ENCODE measurements at regions not wholly inside any gene's neighbourhood (a gene's known extent, or its start where the extent isn't known, plus 50 kb on each side); places are given as distances from the start of the nearest gene placed in this dataset.

- Histone ChIP-seq H3K4me1 (ENCODE audit: control insufficient read depth, insufficient read depth, low read length) (no peaks in the 10 kb centered on the region), H3K9ac (ENCODE audit: control insufficient read depth, insufficient read depth, low read length) (no peak overlapping the region), H3K79me2 (ENCODE audit: control insufficient read depth, insufficient read depth, low read length) (no peaks in the 10 kb centered on the region), H3K4me3 (no peak overlapping the region), H3K36me3 (ENCODE audit: control insufficient read depth in 2 of 2, insufficient read depth in 2 of 2, low read length in 1 of 2) (no peaks in the 10 kb centered on the region), H2AFZ (ENCODE audit: control insufficient read depth, low read depth, low read length) (no peak overlapping the region), H3K4me2 (ENCODE audit: control insufficient read depth, insufficient read depth) (no peak overlapping the region), H4K20me1 (ENCODE audit: control insufficient read depth, insufficient read depth) (no peaks in the 10 kb centered on the region), H3K27me3 (replicated peaks in 1 of 2; ENCODE audit: control insufficient read depth in 2 of 2, insufficient read depth in 2 of 2, low read length in 1 of 2) (no peaks in the 10 kb centered on the region), H3K9me3 (replicated peaks; ENCODE audit: control insufficient read depth, insufficient read depth, low read length) (no peaks in the 10 kb centered on the region), H3K27ac (ENCODE audit: control insufficient read depth, insufficient read depth) (no peak overlapping the region)
- POLR2A ChIA-PET, result interaction anchor here (1.1 kb wide), 1 partner anchor 25 kb away, joined by 3 read pairs; no protein-coding TSS in a partner anchor
- SMC1A ChIA-PET (ENCODE audit: uncharacterized antibody, unreplicated experiment), result interaction anchor here (1.0 to 1.8 kb wide), 3 partner anchors 8 to 14 kb away, joined by 3 to 5 read pairs (median 5); no protein-coding TSS in a partner anchor
- intact Hi-C loops (cut with micrococcal nuclease; ENCODE audit: unreplicated experiment), result no loop called here
- DNase-seq (ENCODE audit: low read depth, low spot score), result no peak
- 0% methylated on average over 1 of the region's 1 CpG for WGBS (ENCODE audit: insufficient coverage, insufficient replicate concordance, low lambda C conversion rate, missing lambda C conversion rate)
- CTCF ChIA-PET, result interaction anchor here (1.2 to 1.4 kb wide), 2 partner anchors 172 to 496 kb away, joined by 3 read pairs; no protein-coding TSS in a partner anchor
- RAD21 ChIA-PET (ENCODE audit: unreplicated experiment), result interaction anchor here (0.7 to 1.3 kb wide), 5 partner anchors 10 to 97 kb away, joined by 3 read pairs; no protein-coding TSS in a partner anchor
- no TSS peak for BruUV-seq (replicated peaks)
- peak; percentile 62 for ATAC-seq
- no peak for FAIRE-seq
- TF ChIP-seq NR2F1 (conservative IDR thresholded peaks at IDR 0.05), result 0 out of 2 replicates have a peak, but pooled peaks have one; percentile 33
- TF ChIP-seq CREB1 (IDR thresholded peaks at IDR 0.05; ENCODE audit: low read depth), result no peak
- in situ Hi-C loops (cut with MboI), result no loop called here
These were observed 462.7 kb downstream of the EBF1 start for GRCh38 chr5:158637039-158637438.

- SMC1A ChIA-PET (ENCODE audit: uncharacterized antibody, unreplicated experiment), result interaction anchor here (1.8 kb wide), 1 partner anchor 15 kb away, joined by 5 read pairs; no protein-coding TSS in a partner anchor
- no TSS peak for BruUV-seq (replicated peaks)
These were observed 464.2 kb downstream of the EBF1 start for GRCh38 chr5:158635565-158635964.

More at GRCh38 chr5:158635565-158635964, 464.2 kb downstream of the EBF1 start:
- Histone ChIP-seq H3K9ac (ENCODE audit: control insufficient read depth, insufficient read depth, low read length) (no peak overlapping the region), H2AFZ (ENCODE audit: control insufficient read depth, low read depth, low read length) (no peak overlapping the region), H3K4me2 (ENCODE audit: control insufficient read depth, insufficient read depth) (no peak overlapping the region), H4K20me1 (ENCODE audit: control insufficient read depth, insufficient read depth) (no peaks in the 10 kb centered on the region), H3K36me3 (ENCODE audit: control insufficient read depth in 2 of 2, insufficient read depth in 2 of 2, low read length in 1 of 2) (no peaks in the 10 kb centered on the region), H3K79me2 (ENCODE audit: control insufficient read depth, insufficient read depth, low read length) (no peaks in the 10 kb centered on the region), H3K9me3 (replicated peaks; ENCODE audit: control insufficient read depth, insufficient read depth, low read length) (no peaks in the 10 kb centered on the region), H3K27ac (ENCODE audit: control insufficient read depth, insufficient read depth) (no peak overlapping the region), H3K4me1 (ENCODE audit: control insufficient read depth, insufficient read depth, low read length) (no peaks in the 10 kb centered on the region), H3K27me3 (replicated peaks in 1 of 2; ENCODE audit: control insufficient read depth in 2 of 2, insufficient read depth in 2 of 2, low read length in 1 of 2) (no peaks in the 10 kb centered on the region), H3K4me3 (no peak overlapping the region)
- intact Hi-C loops (cut with micrococcal nuclease; ENCODE audit: unreplicated experiment), result no loop called here
- TF ChIP-seq SPI1 (IDR thresholded peaks at IDR 0.05; ENCODE audit: borderline replicate concordance, insufficient read depth, low read depth, low read length), result peak; percentile 86
- no peak for TF ChIP-seq POLR2AphosphoS5 (IDR thresholded peaks at IDR 0.05; ENCODE audit: low read length)
- TF ChIP-seq PKNOX1 (IDR thresholded peaks at IDR 0.05), result peak; percentile 64
- TF ChIP-seq RFX5 (IDR thresholded peaks at IDR 0.05; ENCODE audit: low read depth, low read length), result no peak
- no peak for TF ChIP-seq RBBP5 (conservative IDR thresholded peaks at IDR 0.05)
- CTCF ChIA-PET, result interaction anchor here (0.9 to 2.2 kb wide), 2 partner anchors 461 to 560 kb away, joined by 4 to 5 read pairs; no protein-coding TSS in a partner anchor
- POLR2A ChIA-PET, result no interaction called here
- in situ Hi-C loops (cut with MboI), result no loop called here
- FAIRE-seq (no peak), DNase-seq (ENCODE audit: low read depth, low spot score) (no peak), ATAC-seq (peak; percentile 74)
- 60% methylated on average over 5 of the region's 5 CpGs for WGBS (ENCODE audit: insufficient coverage, insufficient replicate concordance, low lambda C conversion rate, missing lambda C conversion rate)
- RAD21 ChIA-PET (ENCODE audit: unreplicated experiment), result no interaction called here
